DOHH2 (cell line): ENCODE measurements at regions not wholly inside any gene's neighbourhood (a gene's known extent, or its start where the extent isn't known, plus 50 kb on each side); places are given as distances from the start of the nearest gene placed in this dataset.

ENCODE experiments used
- CTCF ChIP-seq: fragments of 200-600 bp; sonication (generic); IDR thresholded peaks from one replicate; pipeline ENCODE4 v1.5.1; 2014; ENCODE audit warnings: antibody characterized with exemption, mild to moderate bottlenecking, low read depth, low read length; ENCODE audit not compliant: poor library complexity, severe bottlenecking
- EZH2phosphoT487 ChIP-seq: fragments of 200-600 bp; sonication (generic); IDR thresholded peaks from 2 replicates; pipeline ENCODE4 v1.6.1; 2017; ENCODE audit warnings: borderline replicate concordance, mild to moderate bottlenecking, antibody characterized with exemption, low read length, moderate library complexity, mixed read lengths

GRCh38 chr6:28770732-28771131 lies 153.1 kb downstream of the TRIM27 start:
- TF ChIP-seq CTCF, result no peak
- no peak for TF ChIP-seq EZH2phosphoT487
